GM21825 (cell line): ENCODE measurements at regions not wholly inside any gene's neighbourhood (a gene's known extent, or its start where the extent isn't known, plus 50 kb on each side); places are given as distances from the start of the nearest gene placed in this dataset.

ENCODE experiments used
- ATAC-seq: cut with Tn5 transposase; IDR thresholded peaks from one replicate; pipeline ENCODE4 v1.9.1; 2021; ENCODE audit warnings: mild to moderate bottlenecking, moderate library complexity; ENCODE audit not compliant: unreplicated experiment

GRCh38 chr2:235347691-235348090, 146.2 kb upstream of the AGAP1 start:
- ATAC-seq = no peak

- ATAC-seq = no peak
These were observed 145.5 kb upstream of the AGAP1 start for GRCh38 chr2:235348329-235348728.

- ATAC-seq = no peak
These were observed 143.6 kb upstream of the AGAP1 start for GRCh38 chr2:235350234-235350633.

GRCh38 chr2:235352541-235352940, 141.3 kb upstream of the AGAP1 start:
- ATAC-seq = no peak

DNA sequence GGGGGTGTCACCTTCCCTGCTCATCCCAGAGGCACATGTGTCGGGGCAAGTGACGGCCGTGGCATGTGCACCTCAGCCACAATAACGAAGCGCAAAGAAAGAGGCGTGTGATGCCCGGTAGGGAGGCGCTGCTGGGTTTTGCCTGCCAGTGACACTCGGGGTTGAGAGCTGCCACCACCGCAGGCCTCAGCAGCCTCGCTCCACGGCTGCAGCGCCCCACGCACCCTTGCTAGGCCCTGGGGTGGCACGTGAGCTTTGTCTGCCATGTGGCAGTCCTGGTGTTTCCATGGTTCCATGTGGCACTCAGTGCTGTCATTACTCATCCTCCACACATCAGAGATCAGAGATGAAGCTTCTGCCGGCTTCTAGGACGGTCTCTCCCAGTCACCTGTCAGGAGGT, 136.0 kb upstream of the AGAP1 start:
- no peak for ATAC-seq

DNA sequence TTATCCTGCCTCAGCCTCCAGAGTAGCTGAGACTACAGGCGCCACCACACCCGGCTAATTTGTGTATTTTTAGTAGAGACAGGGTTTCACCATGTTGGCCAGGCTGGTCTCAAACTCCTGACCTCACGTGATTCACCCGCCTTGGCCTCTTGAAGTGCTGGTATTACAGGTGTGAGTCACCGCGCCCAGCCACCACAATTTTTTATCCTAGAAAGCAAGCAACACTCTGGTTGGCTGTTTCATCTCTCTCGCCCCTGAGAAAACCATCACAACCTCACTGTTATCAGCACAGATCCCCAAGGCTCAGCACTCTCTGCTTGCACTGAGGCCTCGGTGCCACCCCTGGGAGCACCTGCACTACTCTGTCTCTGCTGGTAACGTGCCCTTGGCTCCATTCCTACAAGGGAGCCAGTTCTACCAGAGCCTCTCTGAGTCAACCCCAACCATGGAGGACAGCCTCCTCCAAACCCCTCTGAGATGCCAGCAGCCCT, 134.8 kb upstream of the AGAP1 start:
- ATAC-seq = no peak

DNA sequence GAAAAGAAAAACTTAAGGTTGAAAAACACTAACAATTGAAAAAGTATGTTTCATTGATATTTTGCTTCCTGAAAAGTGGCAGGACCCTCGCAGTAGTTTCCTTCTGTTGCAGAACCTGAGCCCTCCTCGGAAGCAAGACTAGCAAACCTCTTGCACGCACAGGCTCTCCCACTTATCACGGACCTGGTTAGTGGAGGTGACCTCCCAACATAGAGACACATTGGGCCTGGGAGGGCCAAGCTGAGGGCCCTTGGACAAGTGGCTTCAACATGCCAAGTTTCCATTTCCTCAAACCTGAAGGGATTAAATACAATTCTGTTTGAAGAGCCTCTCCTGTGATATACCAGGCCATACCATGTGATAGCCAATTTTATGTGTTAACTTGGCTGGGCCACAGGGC, 133.4 kb upstream of the AGAP1 start:
- no peak for ATAC-seq

DNA sequence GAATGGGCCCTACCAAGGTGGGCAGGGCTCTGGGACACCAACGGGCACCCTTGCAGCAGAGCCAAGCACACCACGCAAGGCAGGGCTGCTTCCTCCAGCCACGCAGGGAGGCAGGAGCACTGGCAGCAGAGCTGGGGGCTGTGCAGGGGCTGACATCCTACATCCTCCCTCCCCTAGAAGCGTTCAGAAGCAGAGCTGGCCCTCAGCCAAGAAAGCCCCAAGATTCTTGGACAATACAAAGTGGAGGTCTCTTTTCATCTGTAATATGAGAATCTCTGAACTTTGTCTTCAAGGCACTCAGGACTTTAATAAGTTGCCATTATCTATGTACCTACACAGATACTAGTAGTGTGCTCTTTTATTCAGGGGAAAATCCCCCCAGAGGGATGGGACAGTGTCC, 128.1 kb upstream of the AGAP1 start:
- ATAC-seq = no peak

- no peak for ATAC-seq
These were observed 127.5 kb upstream of the AGAP1 start for GRCh38 chr2:235366390-235366789.

DNA sequence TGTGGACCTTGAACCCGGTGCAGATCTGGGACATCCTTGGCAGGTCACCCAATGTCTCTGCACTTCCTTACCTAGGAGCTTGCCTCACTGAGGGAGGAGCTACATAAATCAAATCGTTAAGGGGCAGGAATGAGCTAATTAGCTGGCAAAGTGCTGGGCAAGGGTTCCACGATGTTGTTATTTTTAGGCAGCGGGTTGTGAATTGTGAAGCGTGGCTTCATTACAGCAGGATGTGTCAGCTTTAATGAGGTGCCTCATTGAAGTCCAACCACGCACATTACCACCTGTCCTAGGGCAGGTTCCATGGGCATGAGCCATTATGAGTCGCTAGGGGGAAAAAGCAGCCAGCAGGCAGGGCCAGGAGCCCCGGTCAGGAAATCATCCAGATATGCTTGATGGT, 127.0 kb upstream of the AGAP1 start:
- no peak for ATAC-seq

GRCh38 chr2:235371018-235371417, 122.8 kb upstream of the AGAP1 start:
- ATAC-seq = no peak

DNA sequence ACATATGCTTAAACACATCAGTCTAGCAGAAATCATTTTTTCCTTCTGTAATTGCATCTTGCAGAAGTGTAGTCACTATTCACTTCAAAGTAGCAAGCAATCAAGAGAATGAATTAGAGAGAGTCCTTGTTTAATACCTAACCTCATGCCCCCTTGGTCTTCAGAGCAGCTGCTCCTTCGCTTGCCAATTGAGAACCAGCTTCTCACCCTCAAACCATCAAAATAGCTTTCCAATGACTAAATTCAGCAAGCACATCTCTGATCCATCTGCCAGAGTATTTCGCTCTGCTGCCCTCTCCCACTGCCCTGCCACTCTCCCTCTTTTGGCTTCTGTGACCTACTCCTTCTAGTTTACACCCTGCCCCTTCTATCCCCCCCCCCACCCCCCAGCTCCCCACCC, 120.7 kb upstream of the AGAP1 start:
- no peak for ATAC-seq

- ATAC-seq = no peak
These were observed 116.7 kb upstream of the AGAP1 start for GRCh38 chr2:235377176-235377575.

GRCh38 chr2:235378246-235378645, 115.6 kb upstream of the AGAP1 start:
- ATAC-seq = no peak

DNA sequence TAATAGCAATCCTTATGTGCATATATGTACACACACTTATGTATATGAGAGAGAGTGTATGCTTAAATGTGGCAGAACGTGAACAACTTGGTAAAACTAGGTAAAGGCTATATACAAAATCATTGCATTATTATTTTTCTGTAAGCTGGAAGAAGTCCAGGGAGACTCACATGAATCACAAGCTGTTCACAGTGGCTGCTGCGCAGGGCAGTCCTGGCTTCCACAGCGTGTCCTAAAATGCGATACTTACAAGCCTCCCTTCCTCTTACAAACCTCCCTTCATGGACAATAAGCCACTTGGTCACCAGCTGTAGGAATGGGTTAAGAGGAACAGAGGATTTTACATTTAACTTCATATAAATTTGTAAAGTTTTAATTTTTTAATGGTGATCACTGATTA, 114.9 kb upstream of the AGAP1 start:
- ATAC-seq = no peak

DNA sequence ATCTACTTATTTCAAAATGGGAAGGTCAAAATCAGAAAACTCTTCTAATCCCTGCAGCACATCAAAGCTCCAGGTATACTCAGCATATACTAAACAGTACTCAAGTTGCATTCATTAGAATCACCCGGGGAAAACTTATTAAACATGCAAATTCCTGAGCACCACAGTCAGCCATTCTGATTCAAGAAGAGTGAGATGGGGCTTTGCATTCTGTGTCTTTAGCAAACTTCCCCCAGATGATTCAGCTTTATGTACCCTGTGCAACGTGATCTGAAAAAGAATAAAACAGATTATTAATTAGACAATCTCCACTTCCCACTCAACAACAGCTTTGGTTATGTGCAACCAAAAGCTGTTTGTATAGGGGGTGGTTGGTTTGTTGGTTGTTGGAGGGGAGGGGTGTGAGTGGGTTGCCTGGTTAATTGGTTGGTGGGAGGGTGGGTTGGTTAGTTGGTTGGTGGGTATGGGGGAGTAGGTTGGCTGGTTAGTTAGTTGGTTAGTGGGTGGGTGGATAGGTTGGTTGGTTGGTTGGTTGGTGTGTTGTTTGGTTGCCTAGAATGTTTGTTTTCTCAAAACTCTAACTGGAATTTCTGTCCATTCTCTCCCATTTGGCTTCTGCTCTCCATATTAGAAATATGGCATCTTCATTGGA, 112.5 kb upstream of the AGAP1 start:
- ATAC-seq = no peak

GRCh38 chr2:235382179-235382578, 111.7 kb upstream of the AGAP1 start:
- ATAC-seq = no peak

DNA sequence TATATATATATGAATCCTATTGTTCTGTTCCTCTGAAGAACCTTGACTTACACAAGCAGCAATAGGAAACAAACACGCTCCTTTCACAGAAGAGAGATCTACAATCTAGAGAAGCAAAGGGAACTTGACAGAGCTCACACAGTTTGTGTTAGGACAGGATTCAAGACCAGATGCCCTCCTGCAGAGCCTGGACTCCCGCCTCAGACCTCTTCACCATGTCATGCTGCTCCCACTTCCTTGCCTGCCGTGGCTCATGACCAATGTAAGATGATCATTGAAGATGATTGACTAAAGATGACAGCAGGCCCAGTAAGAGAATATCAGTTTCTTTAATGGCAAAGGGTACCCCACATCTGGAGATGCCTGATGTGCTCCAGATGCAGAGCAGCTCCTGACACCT, 111.2 kb upstream of the AGAP1 start:
- no peak for ATAC-seq

DNA sequence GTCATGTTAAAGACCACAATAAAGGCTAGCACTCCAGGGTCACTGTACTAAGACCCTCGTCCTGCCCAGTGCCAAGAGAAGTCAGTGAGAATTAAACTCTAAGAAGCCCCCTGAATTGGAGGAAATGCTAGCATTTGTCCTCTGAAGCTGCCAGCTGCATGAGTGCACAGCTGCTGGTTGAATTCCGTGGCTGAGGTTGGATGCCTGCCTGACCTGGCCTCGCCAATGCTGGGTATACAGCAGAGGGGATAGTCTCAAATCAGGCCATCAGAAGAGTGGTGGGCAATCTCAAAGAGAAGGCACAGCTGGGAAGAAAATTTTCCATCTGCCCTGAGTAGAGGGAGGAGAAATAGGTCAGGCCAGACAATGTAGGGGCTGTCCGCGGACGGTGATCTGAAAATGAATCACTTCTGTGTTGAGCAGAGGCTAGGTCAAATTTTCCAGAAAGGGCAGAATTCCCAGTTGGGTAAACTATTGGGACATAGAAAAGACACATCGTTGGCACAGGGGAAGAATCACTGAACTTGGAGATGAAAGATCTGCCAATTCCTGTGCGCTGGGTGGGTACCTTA, 110.5 kb upstream of the AGAP1 start:
- no peak for ATAC-seq

DNA sequence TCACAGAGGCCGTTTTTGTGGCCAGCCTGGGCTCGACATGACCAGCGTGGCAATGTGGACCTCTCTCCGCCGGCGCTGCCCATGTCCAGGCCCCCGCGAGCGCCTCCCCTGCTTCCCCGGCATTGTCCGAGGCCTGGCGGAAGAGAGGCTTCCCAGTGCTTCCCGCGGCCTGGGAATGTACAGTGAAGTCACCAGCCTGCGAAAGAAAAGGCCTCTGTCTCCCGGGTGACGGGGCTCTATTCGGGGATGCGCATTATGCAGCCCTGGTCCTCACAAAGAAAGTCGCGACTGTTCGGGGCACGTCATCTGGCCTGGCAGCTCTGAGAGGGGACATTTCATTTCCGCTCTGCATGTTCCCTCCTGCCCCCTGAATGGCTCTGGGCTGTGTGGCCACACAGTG, 109.2 kb upstream of the AGAP1 start:
- no peak for ATAC-seq

DNA sequence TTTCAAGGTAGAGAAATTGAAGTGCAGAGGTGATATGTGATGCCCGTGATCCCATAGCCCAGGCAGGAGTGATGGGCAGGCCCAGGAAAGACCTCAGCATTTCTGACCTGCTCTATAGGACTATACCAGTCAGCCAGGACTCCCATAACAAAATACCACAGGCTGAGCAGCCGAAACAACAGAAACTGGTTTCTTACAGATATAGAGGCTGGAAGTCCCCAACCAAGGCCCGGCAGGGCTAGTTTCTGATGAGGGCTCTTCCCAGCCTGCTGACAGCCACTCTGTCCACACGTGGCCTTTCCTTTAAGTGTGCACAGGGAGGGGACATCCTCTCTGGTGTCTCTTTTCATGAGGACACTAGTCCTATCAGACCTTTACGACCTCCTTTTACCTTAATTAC, 104.2 kb upstream of the AGAP1 start:
- ATAC-seq = no peak

GRCh38 chr2:235390108-235390815, 103.6 kb upstream of the AGAP1 start:
- peak; percentile 68 for ATAC-seq
